Gastrocnemius medialis (tissue), 4 donors: ENCODE measurements at regions not wholly inside any gene's neighbourhood (a gene's known extent, or its start where the extent isn't known, plus 50 kb on each side); places are given as distances from the start of the nearest gene placed in this dataset.

Experiments
- CTCF ChIP-seq, 5 experiments: fragments of 450-650 bp in 3 of 5; fragments of 200-600 bp in 2 of 5; sonication (generic) in 2 of 5; IDR thresholded peaks in 4 of 5; conservative IDR thresholded peaks in 1 of 5; 1 replicate in 4 of 5; 2 replicates in 1 of 5; pipeline ENCODE4 v1.5.1; 2016 to 2019; ENCODE audit warnings: antibody characterized with exemption in 5 of 5, mild to moderate bottlenecking in 3 of 5, moderate library complexity in 3 of 5
- POLR2A ChIP-seq, 2 donors: fragments of 450-650 bp; IDR thresholded peaks; one replicate each; pipeline ENCODE4 v1.6.1; 2017; ENCODE audit warnings: antibody characterized with exemption in 2 of 2, mild to moderate bottlenecking in 2 of 2, moderate library complexity in 2 of 2

GRCh38 chr12:59030415-59030814, 110.1 kb upstream of the LRIG3 start:
- no peak for TF ChIP-seq POLR2A (IDR thresholded peaks at IDR 0.05)
- no peak for TF ChIP-seq CTCF (IDR thresholded peaks at IDR 0.05 in 4 of 5, conservative IDR thresholded peaks at IDR 0.05 in 1 of 5)
